Astrocyte (in vitro differentiated cells and primary cell): ENCODE measurements at regions not wholly inside any gene's neighbourhood (a gene's known extent, or its start where the extent isn't known, plus 50 kb on each side); places are given as distances from the start of the nearest gene placed in this dataset.

Experiments
- DNase-seq: peaks from one replicate; pipeline ENCODE4 v3.0.0-alpha.2; 2010; ENCODE audit warnings: low read depth
- FAIRE-seq: peaks from 2 replicates; lab custom pipeline; 2011; peaks lifted over from hg19 to GRCh38; lab: Jason Lieb, UNC
- H2AFZ ChIP-seq: 2 replicates; pipeline ENCODE4 v1.6.0; 2012; ENCODE audit warnings: low read depth, low read length, inconsistent platforms
- H3K27ac ChIP-seq: 2 replicates; pipeline ENCODE4 v1.5.1; 2011; ENCODE audit warnings: low read depth, low read length, inconsistent platforms
- H3K27me3 ChIP-seq: 2 replicates; pipeline ENCODE4 v1.6.0; 2011; ENCODE audit warnings: low read length, inconsistent platforms; ENCODE audit not compliant: insufficient read depth
- H3K36me3 ChIP-seq: 2 replicates; pipeline ENCODE4 v1.5.1; 2011; ENCODE audit warnings: low read length, inconsistent platforms; ENCODE audit not compliant: insufficient read depth
- H3K4me1 ChIP-seq: 2 replicates; pipeline ENCODE4 v1.5.1; 2011; ENCODE audit warnings: low read length, inconsistent platforms; ENCODE audit not compliant: insufficient read depth
- H3K4me2 ChIP-seq: 2 replicates; pipeline ENCODE4 v1.6.0; 2012; ENCODE audit warnings: low read length, inconsistent platforms
- H3K4me3 ChIP-seq: 2 replicates; pipeline ENCODE4 v1.5.1; 2011; ENCODE audit warnings: low read depth, mild to moderate bottlenecking, low read length, inconsistent platforms; ENCODE audit not compliant: insufficient read depth
- H3K79me2 ChIP-seq: 2 replicates; pipeline ENCODE4 v1.6.0; 2012; ENCODE audit warnings: mild to moderate bottlenecking, low read length, inconsistent platforms; ENCODE audit not compliant: insufficient read depth
- H3K9ac ChIP-seq: 2 replicates; pipeline ENCODE4 v1.6.0; 2012; ENCODE audit warnings: mild to moderate bottlenecking, low read length, inconsistent platforms
- H3K9me3 ChIP-seq: 2 replicates; pipeline ENCODE4 v1.5.1; 2012; ENCODE audit warnings: low read depth, mild to moderate bottlenecking, low read length, inconsistent platforms; ENCODE audit not compliant: insufficient read depth
- H4K20me1 ChIP-seq: 2 replicates; pipeline ENCODE4 v1.6.0; 2012; ENCODE audit warnings: low read length, inconsistent platforms; ENCODE audit not compliant: insufficient read depth
- H3K27ac Mint-ChIP-seq: one replicate; pipeline ENCODE4 v1.8.0; 2021; ENCODE audit warnings: mild to moderate bottlenecking, mixed read lengths; ENCODE audit not compliant: unreplicated experiment
- H3K27me3 Mint-ChIP-seq: one replicate; pipeline ENCODE4 v1.8.0; 2021; ENCODE audit warnings: low read depth, mixed read lengths; ENCODE audit not compliant: unreplicated experiment
- H3K36me3 Mint-ChIP-seq: one replicate; pipeline ENCODE4 v1.8.0; 2021; ENCODE audit warnings: low read depth, mixed read lengths; ENCODE audit not compliant: unreplicated experiment
- H3K4me1 Mint-ChIP-seq: one replicate; pipeline ENCODE4 v1.8.0; 2021; ENCODE audit warnings: low read depth, mixed read lengths; ENCODE audit not compliant: unreplicated experiment
- H3K4me3 Mint-ChIP-seq: one replicate; pipeline ENCODE4 v1.8.0; 2021; ENCODE audit warnings: mild to moderate bottlenecking, moderate library complexity, mixed read lengths; ENCODE audit not compliant: unreplicated experiment
- H3K9me3 Mint-ChIP-seq: one replicate; pipeline ENCODE4 v1.8.0; 2021; ENCODE audit warnings: mild to moderate bottlenecking, mixed read lengths; ENCODE audit not compliant: unreplicated experiment
- CTCF ChIP-seq: IDR thresholded peaks from 2 replicates; pipeline ENCODE4 v1.5.1; 2011; ENCODE audit warnings: low read depth, mild to moderate bottlenecking, inconsistent platforms, low read length, moderate library complexity; ENCODE audit not compliant: insufficient read depth
- EZH2 ChIP-seq: IDR thresholded peaks from 2 replicates; pipeline ENCODE4 v1.6.1; 2012; ENCODE audit warnings: mild to moderate bottlenecking, low read length, inconsistent platforms; ENCODE audit not compliant: insufficient read depth

GRCh38 chr17:79325709-79326430 is 251.2 kb downstream of the ENGASE start:
- TF ChIP-seq CTCF, result no peak
- no peak for TF ChIP-seq EZH2
- no peaks in the 10 kb centered on the region for H3K27me3 ChIP-seq
- no peaks in the 10 kb centered on the region for H3K9me3 ChIP-seq
- no peaks in the 10 kb centered on the region for H3K79me2 ChIP-seq
- H3K27ac ChIP-seq, result no peak overlapping the region
- peaks cover 4% of the 10 kb centered on the region for H3K9me3 Mint-ChIP-seq
- H3K4me1 Mint-ChIP-seq, result no peaks in the 10 kb centered on the region
- H3K4me1 ChIP-seq, result no peaks in the 10 kb centered on the region
- H3K4me3 ChIP-seq, result no peak overlapping the region
- no peaks in the 10 kb centered on the region for H3K36me3 ChIP-seq
- FAIRE-seq (no peak), DNase-seq (no peak)
- H3K4me2 ChIP-seq, result no peak overlapping the region
- no peak overlapping the region for H2AFZ ChIP-seq
- no peaks in the 10 kb centered on the region for H4K20me1 ChIP-seq
- no peak overlapping the region for H3K27ac Mint-ChIP-seq
- peaks cover 75% of the 10 kb centered on the region for H3K27me3 Mint-ChIP-seq
- no peaks in the 10 kb centered on the region for H3K36me3 Mint-ChIP-seq
- no peak overlapping the region for H3K9ac ChIP-seq
- H3K4me3 Mint-ChIP-seq, result no peak overlapping the region

GRCh38 chr17:79324194-79324593 is 249.6 kb downstream of the ENGASE start:
- Histone ChIP-seq H2AFZ (no peak overlapping the region), H4K20me1 (no peaks in the 10 kb centered on the region), H3K4me3 (no peak overlapping the region), H3K4me2 (no peak overlapping the region), H3K79me2 (no peaks in the 10 kb centered on the region), H3K27ac (no peak overlapping the region), H3K9ac (no peak overlapping the region), H3K36me3 (no peaks in the 10 kb centered on the region), H3K4me1 (no peaks in the 10 kb centered on the region), H3K9me3 (no peaks in the 10 kb centered on the region), H3K27me3 (no peaks in the 10 kb centered on the region)
- Mint-ChIP-seq H3K36me3 (no peaks in the 10 kb centered on the region), H3K27me3 (peaks cover 73% of the 10 kb centered on the region), H3K4me1 (no peaks in the 10 kb centered on the region), H3K9me3 (peaks cover 4% of the 10 kb centered on the region), H3K4me3 (no peak overlapping the region), H3K27ac (no peak overlapping the region)
- DNase-seq (no peak), FAIRE-seq (no peak)
- TF ChIP-seq CTCF, result no peak

GRCh38 chr17:79323566-79323965 is 248.9 kb downstream of the ENGASE start:
- H3K9me3 Mint-ChIP-seq, result peaks cover 4% of the 10 kb centered on the region
- H3K4me3 ChIP-seq, result no peak overlapping the region
- no peaks in the 10 kb centered on the region for H3K9me3 ChIP-seq
- no peak overlapping the region for H3K4me3 Mint-ChIP-seq
- H3K9ac ChIP-seq, result no peak overlapping the region
- H3K36me3 ChIP-seq, result no peaks in the 10 kb centered on the region
- H3K27me3 Mint-ChIP-seq, result peaks cover 72% of the 10 kb centered on the region
- DNase-seq, result no peak
- H3K4me1 Mint-ChIP-seq, result no peaks in the 10 kb centered on the region
- no peak overlapping the region for H2AFZ ChIP-seq
- no peak overlapping the region for H3K27ac Mint-ChIP-seq
- TF ChIP-seq EZH2 (no peak), CTCF (no peak)
- H3K4me1 ChIP-seq, result no peaks in the 10 kb centered on the region
- no peaks in the 10 kb centered on the region for H3K27me3 ChIP-seq
- H3K27ac ChIP-seq, result no peak overlapping the region
- H3K36me3 Mint-ChIP-seq, result no peaks in the 10 kb centered on the region
- no peaks in the 10 kb centered on the region for H4K20me1 ChIP-seq
- H3K4me2 ChIP-seq, result no peak overlapping the region
- no peak for FAIRE-seq
- no peaks in the 10 kb centered on the region for H3K79me2 ChIP-seq
